ENCODE measurements at regions not wholly inside any gene's neighbourhood (a gene's known extent, or its start where the extent isn't known, plus 50 kb on each side); places are given as distances from the start of the nearest gene placed in this dataset.
A peak's percentile ranks its signal among the peaks of the same experiment; 100 is the strongest.

GRCh38 chr10:33799944-33800323, 465.5 kb upstream of the NRP1 start:
- Histone ChIP-seq H3K36me3 (no peaks in the 10 kb centered on the region), H3K27me3 (no peaks in the 10 kb centered on the region), H3K4me3 (no peak overlapping the region), H3K27ac (peak overlapping the region in 2 of 4 donors; percentile 5 to 9), H3K9me3 (no peaks in the 10 kb centered on the region), H3K4me1 (peaks cover 0 to 13% (median 0%) of the 10 kb centered on the region in 3 donors)
- TF ChIP-seq CTCF (IDR thresholded peaks at IDR 0.05) = no peak
- intact Hi-C loops (cut with DNase I) = no loop called here
- 94 to 95% methylated on average over 5 of the region's 5 CpGs for WGBS, 2 donors
- ATAC-seq = peak in 1 of 4 donors; percentile 34
- FAIRE-seq = no peak
- DNase-seq = no peak

GRCh38 chr10:33799281-33799943, 464.9 kb upstream of the NRP1 start:
- Histone ChIP-seq H3K27ac (peak overlapping the region in 1 of 4 donors; percentile 24), H3K4me3 (no peak overlapping the region), H3K27me3 (no peaks in the 10 kb centered on the region), H3K9me3 (no peaks in the 10 kb centered on the region), H3K36me3 (no peaks in the 10 kb centered on the region), H3K4me1 (peaks cover 0 to 13% (median 0%) of the 10 kb centered on the region in 3 donors)
- FAIRE-seq (no peak), ATAC-seq (peak; percentile 30 to 85 (median 81)), DNase-seq (peak in 2 of 6 donors; percentile 24 to 35)
- 21% methylated on average over 4 of the region's 4 CpGs for WGBS, 2 donors
- TF ChIP-seq CTCF (IDR thresholded peaks at IDR 0.05) = no peak
- intact Hi-C loops (cut with DNase I) = no loop called here

GRCh38 chr10:33798754-33799153, 464.3 kb upstream of the NRP1 start:
- no peak for ATAC-seq
- Histone ChIP-seq H3K36me3 (no peaks in the 10 kb centered on the region), H3K9me3 (no peaks in the 10 kb centered on the region), H3K4me3 (no peak overlapping the region), H3K27ac (peak overlapping the region in 1 of 4 donors; percentile 24), H3K27me3 (no peaks in the 10 kb centered on the region), H3K4me1 (peaks cover 0 to 13% (median 0%) of the 10 kb centered on the region in 3 donors)
- intact Hi-C loops (cut with DNase I) = no loop called here
- no peak for DNase-seq
- 94 to 96% methylated on average over 1 of the region's 1 CpG for WGBS, 2 donors
- TF ChIP-seq CTCF (IDR thresholded peaks at IDR 0.05) = no peak
- no peak for FAIRE-seq

- intact Hi-C loops (cut with DNase I) = no loop called here
- Histone ChIP-seq H3K36me3 (no peaks in the 10 kb centered on the region), H3K4me3 (no peak overlapping the region), H3K27ac (no peak overlapping the region), H3K27me3 (no peaks in the 10 kb centered on the region), H3K9me3 (no peaks in the 10 kb centered on the region), H3K4me1 (peaks cover 0 to 13% (median 0%) of the 10 kb centered on the region in 3 donors)
- FAIRE-seq (no peak), ATAC-seq (no peak), DNase-seq (no peak)
- TF ChIP-seq CTCF (IDR thresholded peaks at IDR 0.05) = no peak
- WGBS, 2 donors = 94 to 96% methylated on average over 2 of the region's 2 CpGs
These were observed 462.2 kb upstream of the NRP1 start for GRCh38 chr10:33796680-33797079.

- ATAC-seq = no peak
- Histone ChIP-seq H3K4me3 (no peak overlapping the region), H3K27ac (no peak overlapping the region), H3K4me1 (peaks cover 0 to 13% (median 0%) of the 10 kb centered on the region in 3 donors), H3K9me3 (no peaks in the 10 kb centered on the region), H3K27me3 (no peaks in the 10 kb centered on the region), H3K36me3 (no peaks in the 10 kb centered on the region)
- DNase-seq = no peak
- TF ChIP-seq CTCF (IDR thresholded peaks at IDR 0.05) = no peak
- FAIRE-seq = no peak
- intact Hi-C loops (cut with DNase I) = no loop called here
These were observed 461.1 kb upstream of the NRP1 start for GRCh38 chr10:33795529-33795928.
